ENCODE measurements at regions not wholly inside any gene's neighbourhood (a gene's known extent, or its start where the extent isn't known, plus 50 kb on each side); places are given as distances from the start of the nearest gene placed in this dataset.

- H3K4me2 ChIP-seq (ENCODE audit: insufficient read depth, low read length, poor library complexity, severe bottlenecking), result no peak overlapping the region
- no peaks in the 10 kb centered on the region for H3K4me1 ChIP-seq (ENCODE audit: control insufficient read depth in 2 of 2, insufficient read depth in 1 of 2, low read depth in 1 of 2, low read length in 2 of 2)
- no peak overlapping the region for H3K27ac ChIP-seq (replicated peaks; ENCODE audit: low read length)
- no peak overlapping the region for H2AFZ ChIP-seq (ENCODE audit: low read length)
- H2BK120ac ChIP-seq (ENCODE audit: low read depth, low read length), result no peak overlapping the region
- no peak overlapping the region for H3K9ac ChIP-seq (ENCODE audit: low read depth, low read length, poor library complexity)
- H3K36me3 ChIP-seq (replicated peaks in 1 of 2; ENCODE audit: control insufficient read depth in 2 of 2, insufficient read depth in 2 of 2, low read length in 2 of 2), result no peaks in the 10 kb centered on the region
- H3K27me3 ChIP-seq (ENCODE audit: control insufficient read depth in 3 of 3, insufficient read depth in 3 of 3, low read depth in 1 of 3, low read length in 3 of 3), result no peaks in the 10 kb centered on the region
- no peak overlapping the region for H2BK5ac ChIP-seq (ENCODE audit: low read length)
- no peak overlapping the region for H3K14ac ChIP-seq (ENCODE audit: low read length)
- no peak overlapping the region for H2BK12ac ChIP-seq (ENCODE audit: low read length)
- H3K79me1 ChIP-seq (ENCODE audit: low read depth, low read length), result no peaks in the 10 kb centered on the region
- H3K18ac ChIP-seq (ENCODE audit: low read length), result no peak overlapping the region
- H3K4ac ChIP-seq (ENCODE audit: low read length), result no peak overlapping the region
- no peak overlapping the region for H3K23ac ChIP-seq (ENCODE audit: low read depth, low read length, poor library complexity)
- no peak overlapping the region for H2BK15ac ChIP-seq (ENCODE audit: low read length)
- peaks cover 0 to 4% of the 10 kb centered on the region in 2 donors for H3K9me3 ChIP-seq (replicated peaks in 1 of 2; ENCODE audit: control insufficient read depth in 2 of 2, insufficient read depth in 1 of 2, low read depth in 1 of 2, low read length in 2 of 2)
- WGBS, 2 donors (ENCODE audit: extremely low coverage in 2 of 2, insufficient read length in 2 of 2, insufficient replicate concordance in 1 of 2), result no CpG with 5 or more reads among the region's 6 CpGs
- no peak overlapping the region for H4K8ac ChIP-seq (ENCODE audit: low read depth, low read length)
- H3K4me3 ChIP-seq (ENCODE audit: low read length in 2 of 2), result no peak overlapping the region
- no peak overlapping the region for H4K91ac ChIP-seq (ENCODE audit: low read depth, low read length, poor library complexity)
- H2AK5ac ChIP-seq (ENCODE audit: low read depth, low read length), result no peak overlapping the region
- no peak for DNase-seq (ENCODE audit: low spot score)
These were observed 193.5 kb downstream of the SEC23IP start for GRCh38 chr10:120086066-120086465.

GRCh38 chr10:120087109-120087508 lies 194.6 kb downstream of the SEC23IP start:
- no peak overlapping the region for H3K4me3 ChIP-seq (ENCODE audit: low read length in 2 of 2)
- no peaks in the 10 kb centered on the region for H3K4me1 ChIP-seq (ENCODE audit: control insufficient read depth in 2 of 2, insufficient read depth in 1 of 2, low read depth in 1 of 2, low read length in 2 of 2)
- H3K9me3 ChIP-seq (replicated peaks in 1 of 2; ENCODE audit: control insufficient read depth in 2 of 2, insufficient read depth in 1 of 2, low read depth in 1 of 2, low read length in 2 of 2), result peaks cover 0 to 4% of the 10 kb centered on the region in 2 donors
- WGBS, 2 donors (ENCODE audit: extremely low coverage in 2 of 2, insufficient read length in 2 of 2, insufficient replicate concordance in 1 of 2), result no CpG with 5 or more reads among the region's 3 CpGs
- no peak overlapping the region for H3K9ac ChIP-seq (ENCODE audit: low read depth, low read length, poor library complexity)
- H2BK12ac ChIP-seq (ENCODE audit: low read length), result no peak overlapping the region
- H4K91ac ChIP-seq (ENCODE audit: low read depth, low read length, poor library complexity), result no peak overlapping the region
- no peak overlapping the region for H3K4ac ChIP-seq (ENCODE audit: low read length)
- no peak for DNase-seq (ENCODE audit: low spot score)
- H3K14ac ChIP-seq (ENCODE audit: low read length), result no peak overlapping the region
- no peak overlapping the region for H3K27ac ChIP-seq (replicated peaks; ENCODE audit: low read length)
- H3K4me2 ChIP-seq (ENCODE audit: insufficient read depth, low read length, poor library complexity, severe bottlenecking), result no peak overlapping the region
- no peak overlapping the region for H3K18ac ChIP-seq (ENCODE audit: low read length)
- no peaks in the 10 kb centered on the region for H3K79me1 ChIP-seq (ENCODE audit: low read depth, low read length)
- no peak overlapping the region for H2AK5ac ChIP-seq (ENCODE audit: low read depth, low read length)
- no peak overlapping the region for H2BK15ac ChIP-seq (ENCODE audit: low read length)
- H2BK120ac ChIP-seq (ENCODE audit: low read depth, low read length), result no peak overlapping the region
- no peak overlapping the region for H3K23ac ChIP-seq (ENCODE audit: low read depth, low read length, poor library complexity)
- no peak overlapping the region for H2BK5ac ChIP-seq (ENCODE audit: low read length)
- H3K36me3 ChIP-seq (replicated peaks in 1 of 2; ENCODE audit: control insufficient read depth in 2 of 2, insufficient read depth in 2 of 2, low read length in 2 of 2), result no peaks in the 10 kb centered on the region
- H2AFZ ChIP-seq (ENCODE audit: low read length), result no peak overlapping the region
- no peaks in the 10 kb centered on the region for H3K27me3 ChIP-seq (ENCODE audit: control insufficient read depth in 3 of 3, insufficient read depth in 3 of 3, low read depth in 1 of 3, low read length in 3 of 3)
- no peak overlapping the region for H4K8ac ChIP-seq (ENCODE audit: low read depth, low read length)

DNA sequence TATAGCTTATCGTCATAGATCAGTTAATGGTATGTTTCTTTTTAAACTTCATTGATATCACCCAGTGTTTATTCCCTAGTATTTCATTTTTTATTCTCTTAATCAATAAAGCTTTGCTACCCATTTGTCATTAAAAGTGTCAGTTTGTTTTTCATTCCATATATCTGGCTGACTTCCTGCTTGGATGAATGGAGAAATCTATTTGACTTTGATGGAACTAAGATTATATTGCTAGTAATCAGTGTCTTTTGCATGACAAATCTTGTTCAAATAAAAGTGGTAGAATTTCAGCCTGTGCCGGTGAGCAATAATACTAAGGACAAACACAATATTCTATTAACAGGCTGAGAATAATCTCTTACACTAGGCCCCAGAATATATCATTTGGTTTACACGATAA lies 203.3 kb downstream of the SEC23IP start:
- no peak overlapping the region for H3K27ac ChIP-seq (replicated peaks; ENCODE audit: low read length)
- no peak overlapping the region for H3K18ac ChIP-seq (ENCODE audit: low read length)
- no peak overlapping the region for H3K23ac ChIP-seq (ENCODE audit: low read depth, low read length, poor library complexity)
- no peaks in the 10 kb centered on the region for H3K36me3 ChIP-seq (replicated peaks in 1 of 2; ENCODE audit: control insufficient read depth in 2 of 2, insufficient read depth in 2 of 2, low read length in 2 of 2)
- no peak overlapping the region for H2BK5ac ChIP-seq (ENCODE audit: low read length)
- H3K4me2 ChIP-seq (ENCODE audit: insufficient read depth, low read length, poor library complexity, severe bottlenecking), result no peak overlapping the region
- H2BK120ac ChIP-seq (ENCODE audit: low read depth, low read length), result no peak overlapping the region
- H3K4me1 ChIP-seq (ENCODE audit: control insufficient read depth in 2 of 2, insufficient read depth in 1 of 2, low read depth in 1 of 2, low read length in 2 of 2), result peaks cover 0 to 13% of the 10 kb centered on the region in 2 donors
- H3K14ac ChIP-seq (ENCODE audit: low read length), result no peak overlapping the region
- no peaks in the 10 kb centered on the region for H3K79me1 ChIP-seq (ENCODE audit: low read depth, low read length)
- H2AFZ ChIP-seq (ENCODE audit: low read length), result no peak overlapping the region
- H3K4ac ChIP-seq (ENCODE audit: low read length), result no peak overlapping the region
- no peak overlapping the region for H2BK12ac ChIP-seq (ENCODE audit: low read length)
- no peak overlapping the region for H2AK5ac ChIP-seq (ENCODE audit: low read depth, low read length)
- no peak overlapping the region for H4K91ac ChIP-seq (ENCODE audit: low read depth, low read length, poor library complexity)
- H3K9me3 ChIP-seq (replicated peaks in 1 of 2; ENCODE audit: control insufficient read depth in 2 of 2, insufficient read depth in 1 of 2, low read depth in 1 of 2, low read length in 2 of 2), result no peaks in the 10 kb centered on the region
- no peak overlapping the region for H2BK15ac ChIP-seq (ENCODE audit: low read length)
- H4K8ac ChIP-seq (ENCODE audit: low read depth, low read length), result no peak overlapping the region
- WGBS, 2 donors (ENCODE audit: extremely low coverage in 2 of 2, insufficient read length in 2 of 2, insufficient replicate concordance in 1 of 2), result no CpG with 5 or more reads among the region's 3 CpGs
- no peaks in the 10 kb centered on the region for H3K27me3 ChIP-seq (ENCODE audit: control insufficient read depth in 3 of 3, insufficient read depth in 3 of 3, low read depth in 1 of 3, low read length in 3 of 3)
- no peak for DNase-seq (ENCODE audit: low spot score)
- H3K9ac ChIP-seq (ENCODE audit: low read depth, low read length, poor library complexity), result no peak overlapping the region
- H3K4me3 ChIP-seq (ENCODE audit: low read length in 2 of 2), result no peak overlapping the region

DNA sequence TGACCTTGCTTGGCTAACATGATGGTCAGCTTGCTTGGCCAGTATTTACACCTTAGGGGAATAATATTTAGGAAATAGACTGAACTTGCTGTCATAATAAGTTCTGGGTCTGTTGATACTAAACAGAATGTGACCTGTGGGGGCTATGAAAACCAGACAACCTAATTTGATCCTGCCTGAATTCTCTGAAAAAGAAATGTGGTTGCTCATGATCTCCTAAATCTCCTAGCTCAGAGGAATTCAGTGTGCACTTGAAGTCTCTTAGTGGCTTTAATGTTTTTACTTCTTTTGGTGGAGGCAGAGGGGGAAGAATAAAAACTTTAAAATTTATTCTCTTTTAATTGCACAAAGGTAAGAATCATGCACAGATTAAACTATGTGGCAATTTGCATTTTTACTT lies 205.2 kb downstream of the SEC23IP start:
- Histone ChIP-seq H3K4ac (ENCODE audit: low read length) (no peak overlapping the region), H3K9ac (ENCODE audit: low read depth, low read length, poor library complexity) (no peak overlapping the region), H3K4me1 (ENCODE audit: control insufficient read depth in 2 of 2, insufficient read depth in 1 of 2, low read depth in 1 of 2, low read length in 2 of 2) (peaks cover 0 to 13% of the 10 kb centered on the region in 2 donors), H4K91ac (ENCODE audit: low read depth, low read length, poor library complexity) (no peak overlapping the region), H4K8ac (ENCODE audit: low read depth, low read length) (no peak overlapping the region), H3K18ac (ENCODE audit: low read length) (no peak overlapping the region), H2BK12ac (ENCODE audit: low read length) (no peak overlapping the region), H3K4me2 (ENCODE audit: insufficient read depth, low read length, poor library complexity, severe bottlenecking) (no peak overlapping the region), H2AFZ (ENCODE audit: low read length) (no peak overlapping the region), H3K9me3 (replicated peaks in 1 of 2; ENCODE audit: control insufficient read depth in 2 of 2, insufficient read depth in 1 of 2, low read depth in 1 of 2, low read length in 2 of 2) (no peaks in the 10 kb centered on the region), H3K79me1 (ENCODE audit: low read depth, low read length) (no peaks in the 10 kb centered on the region), H2AK5ac (ENCODE audit: low read depth, low read length) (no peak overlapping the region), H2BK5ac (ENCODE audit: low read length) (no peak overlapping the region), H2BK120ac (ENCODE audit: low read depth, low read length) (no peak overlapping the region), H3K14ac (ENCODE audit: low read length) (no peak overlapping the region), H3K4me3 (ENCODE audit: low read length in 2 of 2) (no peak overlapping the region), H2BK15ac (ENCODE audit: low read length) (no peak overlapping the region), H3K23ac (ENCODE audit: low read depth, low read length, poor library complexity) (no peak overlapping the region), H3K27ac (replicated peaks; ENCODE audit: low read length) (no peak overlapping the region), H3K27me3 (ENCODE audit: control insufficient read depth in 3 of 3, insufficient read depth in 3 of 3, low read depth in 1 of 3, low read length in 3 of 3) (no peaks in the 10 kb centered on the region), H3K36me3 (replicated peaks in 1 of 2; ENCODE audit: control insufficient read depth in 2 of 2, insufficient read depth in 2 of 2, low read length in 2 of 2) (no peaks in the 10 kb centered on the region)
- DNase-seq (ENCODE audit: low spot score), result no peak
